ENCODE measurements at regions not wholly inside any gene's neighbourhood (a gene's known extent, or its start where the extent isn't known, plus 50 kb on each side); places are given as distances from the start of the nearest gene placed in this dataset.

DNA sequence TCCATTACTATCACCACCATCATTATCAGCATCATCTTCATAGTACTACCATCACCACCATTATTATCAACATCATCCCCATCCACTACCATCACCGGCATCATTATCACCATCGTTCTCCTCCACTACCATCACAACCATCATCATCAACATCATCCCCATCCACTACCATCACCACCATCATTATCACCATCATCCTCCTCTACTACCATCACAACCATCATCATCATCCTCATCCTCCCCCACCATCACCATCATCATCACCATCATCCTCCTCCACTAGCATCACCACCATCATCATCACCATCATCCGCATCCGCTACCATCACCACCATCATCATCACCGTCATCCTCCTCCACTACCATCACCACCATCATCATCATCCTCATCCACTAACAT, 639.8 kb upstream of the RBFOX1 start:
- H3K36me3 Mint-ChIP-seq (ENCODE audit: low read depth) = no peaks in the 10 kb centered on the region
- H3K4me3 Mint-ChIP-seq = no peak overlapping the region
- H3K27ac Mint-ChIP-seq = no peak overlapping the region
- no peaks in the 10 kb centered on the region for H3K27me3 Mint-ChIP-seq
- H3K4me1 Mint-ChIP-seq (ENCODE audit: low read depth) = no peaks in the 10 kb centered on the region
- DNase-seq = no peak
- peaks cover 8% of the 10 kb centered on the region for H3K9me3 Mint-ChIP-seq

GRCh38 chr16:6690741-6691140, 641.9 kb upstream of the RBFOX1 start:
- Mint-ChIP-seq H3K4me1 (ENCODE audit: low read depth) (no peaks in the 10 kb centered on the region), H3K27ac (no peak overlapping the region), H3K27me3 (no peaks in the 10 kb centered on the region), H3K9me3 (peaks cover 13% of the 10 kb centered on the region), H3K36me3 (ENCODE audit: low read depth) (no peaks in the 10 kb centered on the region), H3K4me3 (no peak overlapping the region)
- no peak for DNase-seq

- DNase-seq = no peak
- H3K4me3 Mint-ChIP-seq = no peak overlapping the region
- H3K9me3 Mint-ChIP-seq = peaks cover 13% of the 10 kb centered on the region
Measured at GRCh38 chr16:6689643-6690042, 643.0 kb upstream of the RBFOX1 start.

DNA sequence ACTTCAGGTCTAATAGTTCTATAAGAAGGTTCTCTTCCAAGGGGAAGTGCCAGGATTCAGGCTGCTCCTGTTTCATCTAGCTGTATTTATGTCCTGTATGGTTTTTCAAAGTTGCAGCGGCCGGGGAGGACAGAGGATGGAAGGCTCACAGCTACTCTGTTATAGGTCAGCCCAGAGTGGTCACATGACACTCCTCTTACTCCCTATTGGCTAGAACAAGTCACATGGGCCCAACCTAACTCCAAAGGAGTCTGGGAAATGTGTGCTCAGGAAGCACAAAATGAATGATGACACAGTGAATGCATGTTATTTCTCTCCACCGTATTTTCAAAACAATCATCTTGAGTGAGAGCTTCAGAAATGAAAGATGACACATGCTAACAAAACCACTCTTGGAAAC, 645.1 kb upstream of the RBFOX1 start:
- Mint-ChIP-seq H3K36me3 (ENCODE audit: low read depth) (no peaks in the 10 kb centered on the region), H3K27me3 (no peaks in the 10 kb centered on the region), H3K4me1 (ENCODE audit: low read depth) (no peaks in the 10 kb centered on the region), H3K27ac (no peak overlapping the region), H3K4me3 (no peak overlapping the region), H3K9me3 (peaks cover 13% of the 10 kb centered on the region)
- no peak for DNase-seq

More at GRCh38 chr16:6689643-6690042, 643.0 kb upstream of the RBFOX1 start:
- H3K4me1 Mint-ChIP-seq (ENCODE audit: low read depth) = no peaks in the 10 kb centered on the region
- no peak overlapping the region for H3K27ac Mint-ChIP-seq
- no peaks in the 10 kb centered on the region for H3K36me3 Mint-ChIP-seq (ENCODE audit: low read depth)
- H3K27me3 Mint-ChIP-seq = no peaks in the 10 kb centered on the region

GRCh38 chr16:6684076-6684673, 648.5 kb upstream of the RBFOX1 start:
- Mint-ChIP-seq H3K9me3 (peaks cover 9% of the 10 kb centered on the region), H3K27me3 (no peaks in the 10 kb centered on the region)
- no peak for DNase-seq

DNA sequence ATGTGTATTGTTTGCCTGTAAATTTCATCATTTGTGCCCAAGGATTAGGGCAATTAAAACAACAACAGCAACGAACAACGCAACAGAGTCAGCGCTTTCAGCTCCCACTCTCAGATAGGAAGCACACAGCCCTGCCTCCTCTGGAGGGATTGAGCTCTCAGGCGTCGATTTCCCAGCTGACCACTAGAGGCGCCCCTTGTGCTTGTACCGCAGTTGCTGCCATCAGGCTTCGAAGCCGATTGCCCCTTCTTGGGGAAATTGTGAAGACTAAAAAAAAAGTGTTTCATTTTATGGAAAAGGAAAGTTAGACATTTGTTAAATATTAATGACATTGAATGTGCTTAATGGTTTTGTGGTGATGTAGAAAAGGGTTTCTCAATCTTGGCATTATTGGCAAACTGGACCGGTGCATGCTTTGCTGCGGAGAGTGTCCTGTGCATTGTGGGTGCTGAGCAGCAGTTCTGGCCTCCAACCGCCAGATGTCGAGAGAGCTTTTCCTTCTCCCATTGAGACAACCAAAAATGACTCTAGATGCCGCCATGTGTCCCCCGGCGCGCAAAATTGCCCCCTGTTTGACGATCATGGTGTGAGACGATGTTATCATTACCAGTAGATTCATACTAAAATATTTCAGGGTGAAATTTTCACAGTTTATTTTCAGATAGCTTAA, 650.4 kb upstream of the RBFOX1 start:
- no peak overlapping the region for H3K27ac Mint-ChIP-seq
- H3K4me3 Mint-ChIP-seq = no peak overlapping the region
- no peaks in the 10 kb centered on the region for H3K36me3 Mint-ChIP-seq (ENCODE audit: low read depth)
- H3K27me3 Mint-ChIP-seq = no peaks in the 10 kb centered on the region
- DNase-seq = no peak
- H3K9me3 Mint-ChIP-seq = no peaks in the 10 kb centered on the region
- H3K4me1 Mint-ChIP-seq (ENCODE audit: low read depth) = no peaks in the 10 kb centered on the region

More at GRCh38 chr16:6684076-6684673, 648.5 kb upstream of the RBFOX1 start:
- no peaks in the 10 kb centered on the region for H3K36me3 Mint-ChIP-seq (ENCODE audit: low read depth)
- no peak overlapping the region for H3K4me3 Mint-ChIP-seq
- H3K27ac Mint-ChIP-seq = no peak overlapping the region
- no peaks in the 10 kb centered on the region for H3K4me1 Mint-ChIP-seq (ENCODE audit: low read depth)

DNA sequence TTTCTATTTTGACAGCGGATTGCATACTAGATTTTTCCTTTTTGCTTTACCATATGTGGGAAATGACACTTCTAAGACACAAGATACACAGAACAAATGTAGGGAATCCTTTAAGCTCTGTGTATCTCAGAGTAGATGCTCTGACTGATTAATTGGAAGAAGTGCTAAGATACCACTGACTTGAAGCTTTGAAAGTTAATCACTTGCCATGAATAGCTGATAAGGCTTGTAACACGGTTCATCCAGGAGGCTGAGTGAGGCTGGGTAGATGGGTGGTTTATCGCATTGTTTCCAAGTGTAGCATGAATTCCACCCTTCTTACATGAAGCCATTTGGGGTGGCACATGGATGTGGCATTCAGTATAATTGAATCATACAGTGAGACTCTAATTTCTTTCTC, 654.1 kb upstream of the RBFOX1 start:
- Mint-ChIP-seq H3K9me3 (peaks cover 6% of the 10 kb centered on the region), H3K4me3 (no peak overlapping the region), H3K27me3 (no peaks in the 10 kb centered on the region), H3K27ac (no peak overlapping the region), H3K36me3 (ENCODE audit: low read depth) (no peaks in the 10 kb centered on the region), H3K4me1 (ENCODE audit: low read depth) (no peaks in the 10 kb centered on the region)
- no peak for DNase-seq

- H3K4me1 Mint-ChIP-seq (ENCODE audit: low read depth) = no peaks in the 10 kb centered on the region
- H3K4me3 Mint-ChIP-seq = no peak overlapping the region
Measured at GRCh38 chr16:6674071-6674470, 658.6 kb upstream of the RBFOX1 start.

DNA sequence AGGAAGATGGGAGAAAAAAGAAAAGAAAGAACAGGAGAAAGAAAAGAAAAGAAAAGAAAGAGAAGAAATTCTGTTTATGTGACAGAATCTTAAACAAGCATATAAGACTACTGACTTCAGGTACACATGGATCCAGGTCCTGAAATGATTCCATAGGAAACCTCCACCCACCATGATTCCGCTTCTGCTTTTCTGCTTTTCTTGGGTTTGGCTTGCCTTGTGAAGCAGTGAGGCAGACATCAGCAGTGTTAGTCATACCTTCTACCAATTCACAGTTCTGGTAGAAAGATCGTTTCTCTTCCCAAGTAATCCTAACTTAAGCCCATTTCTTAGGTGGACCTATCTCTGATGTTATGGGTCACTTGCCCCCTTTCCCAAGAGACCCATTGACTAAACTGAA, 660.1 kb upstream of the RBFOX1 start:
- Mint-ChIP-seq H3K4me1 (ENCODE audit: low read depth) (no peaks in the 10 kb centered on the region), H3K27me3 (no peaks in the 10 kb centered on the region), H3K36me3 (ENCODE audit: low read depth) (no peaks in the 10 kb centered on the region), H3K27ac (no peak overlapping the region), H3K9me3 (peaks cover 11% of the 10 kb centered on the region), H3K4me3 (no peak overlapping the region)
- DNase-seq = no peak

More at GRCh38 chr16:6674071-6674470, 658.6 kb upstream of the RBFOX1 start:
- Mint-ChIP-seq H3K27ac (no peak overlapping the region), H3K27me3 (no peaks in the 10 kb centered on the region), H3K9me3 (peaks cover 11% of the 10 kb centered on the region), H3K36me3 (ENCODE audit: low read depth) (no peaks in the 10 kb centered on the region)
- DNase-seq = no peak

DNA sequence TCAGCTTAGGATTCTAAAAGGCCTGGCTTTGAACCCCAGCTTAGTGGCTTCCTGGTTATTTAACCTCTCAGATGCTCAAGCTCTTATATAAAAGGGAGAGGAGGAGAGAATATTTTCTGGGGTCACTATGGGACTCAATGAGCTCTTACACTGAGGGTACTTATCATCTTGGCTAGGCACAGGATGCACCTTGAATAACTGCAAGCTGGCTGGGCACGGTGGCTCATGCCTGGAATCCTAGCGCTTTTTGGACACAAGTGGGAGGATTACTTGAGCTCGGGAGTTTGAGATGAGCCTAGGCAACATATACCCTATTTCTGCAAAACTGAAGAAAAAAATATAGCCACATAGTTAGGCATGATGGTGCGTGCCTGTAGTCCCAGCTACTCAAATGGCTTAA, 665.3 kb upstream of the RBFOX1 start:
- no peak for DNase-seq
- H3K9me3 Mint-ChIP-seq = peaks cover 4% of the 10 kb centered on the region
- H3K27ac Mint-ChIP-seq = no peak overlapping the region
- H3K36me3 Mint-ChIP-seq (ENCODE audit: low read depth) = no peaks in the 10 kb centered on the region
- H3K4me3 Mint-ChIP-seq = no peak overlapping the region
- H3K27me3 Mint-ChIP-seq = no peaks in the 10 kb centered on the region
- H3K4me1 Mint-ChIP-seq (ENCODE audit: low read depth) = no peaks in the 10 kb centered on the region

DNA sequence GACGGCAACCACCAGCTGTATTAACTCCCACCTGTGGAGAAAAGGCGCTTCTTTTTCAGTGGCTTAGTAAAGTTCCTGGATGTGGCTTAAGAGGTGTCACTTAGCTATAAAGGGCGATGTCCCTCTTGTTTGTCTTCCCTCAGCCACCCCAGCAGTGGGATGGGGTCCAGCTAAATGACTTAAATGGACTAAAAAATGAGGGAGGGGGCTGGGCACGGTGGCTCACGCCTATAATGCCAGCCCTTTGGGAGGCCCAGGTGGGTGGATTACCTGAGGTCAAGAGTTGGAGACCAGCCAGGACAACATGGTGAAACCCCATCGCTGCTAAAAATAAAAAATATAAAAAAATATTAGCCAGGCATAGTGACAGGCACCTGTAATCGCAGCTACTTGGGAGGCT, 667.5 kb upstream of the RBFOX1 start:
- Mint-ChIP-seq H3K4me3 (no peak overlapping the region), H3K9me3 (no peaks in the 10 kb centered on the region), H3K27ac (no peak overlapping the region), H3K4me1 (ENCODE audit: low read depth) (no peaks in the 10 kb centered on the region), H3K27me3 (no peaks in the 10 kb centered on the region), H3K36me3 (ENCODE audit: low read depth) (no peaks in the 10 kb centered on the region)
- DNase-seq = no peak

GRCh38 chr16:6663668-6664067, 669.0 kb upstream of the RBFOX1 start:
- no peaks in the 10 kb centered on the region for H3K27me3 Mint-ChIP-seq
- H3K9me3 Mint-ChIP-seq = no peaks in the 10 kb centered on the region
- H3K4me1 Mint-ChIP-seq (ENCODE audit: low read depth) = no peaks in the 10 kb centered on the region
- no peak overlapping the region for H3K27ac Mint-ChIP-seq
- DNase-seq = no peak
- no peak overlapping the region for H3K4me3 Mint-ChIP-seq
- no peaks in the 10 kb centered on the region for H3K36me3 Mint-ChIP-seq (ENCODE audit: low read depth)

GRCh38 chr16:6656760-6657159, 675.9 kb upstream of the RBFOX1 start:
- no peak overlapping the region for H3K27ac Mint-ChIP-seq
- DNase-seq = no peak
- no peaks in the 10 kb centered on the region for H3K36me3 Mint-ChIP-seq (ENCODE audit: low read depth)
- H3K4me3 Mint-ChIP-seq = no peak overlapping the region
- H3K27me3 Mint-ChIP-seq = no peaks in the 10 kb centered on the region
- H3K4me1 Mint-ChIP-seq (ENCODE audit: low read depth) = no peaks in the 10 kb centered on the region
- peaks cover 6% of the 10 kb centered on the region for H3K9me3 Mint-ChIP-seq

- Mint-ChIP-seq H3K36me3 (ENCODE audit: low read depth) (no peaks in the 10 kb centered on the region), H3K27me3 (peaks cover 9% of the 10 kb centered on the region), H3K4me3 (no peak overlapping the region), H3K27ac (no peak overlapping the region), H3K4me1 (ENCODE audit: low read depth) (peaks cover 4% of the 10 kb centered on the region), H3K9me3 (no peaks in the 10 kb centered on the region)
- DNase-seq = no peak
Measured at GRCh38 chr16:6646891-6647290, 685.8 kb upstream of the RBFOX1 start.

DNA sequence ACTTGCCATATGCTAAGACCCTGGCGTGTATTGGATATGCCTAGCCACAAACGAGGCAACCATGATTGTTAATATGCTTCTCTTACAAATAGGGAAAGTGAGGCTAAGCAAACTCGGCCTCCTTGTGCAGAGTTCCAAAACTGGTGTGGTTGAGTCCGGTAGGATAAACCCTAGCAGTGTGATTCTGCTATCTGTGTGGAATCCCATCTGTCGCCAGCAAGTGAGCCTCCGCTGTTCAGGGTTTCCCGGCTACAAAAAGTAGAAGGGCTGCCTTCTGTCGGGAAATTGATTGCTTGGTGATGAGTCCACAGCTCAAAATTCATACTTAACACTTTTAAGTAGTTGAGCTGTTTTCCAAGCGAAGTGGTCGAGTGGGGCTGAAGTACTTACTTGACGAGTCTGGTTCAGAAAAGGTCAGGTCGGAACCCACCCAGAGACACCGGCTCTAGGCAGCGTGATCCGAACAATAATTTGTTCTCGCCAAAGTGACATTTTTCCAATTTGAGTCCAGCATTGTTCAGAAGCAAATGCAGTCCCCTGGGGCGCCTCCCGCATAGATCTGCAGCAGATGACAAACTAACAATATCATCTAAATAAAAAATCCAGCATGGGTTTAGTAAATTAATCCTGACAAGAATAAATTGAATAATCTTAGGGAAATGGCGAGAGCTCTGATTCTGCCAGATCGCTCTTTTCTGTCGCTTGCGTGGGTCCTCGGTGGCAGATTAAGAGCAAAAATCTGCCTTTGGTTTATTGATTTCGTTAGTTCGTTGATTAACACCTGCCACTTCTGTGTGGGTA, 686.7 kb upstream of the RBFOX1 start:
- Mint-ChIP-seq H3K36me3 (ENCODE audit: low read depth) (no peaks in the 10 kb centered on the region), H3K27ac (no peak overlapping the region), H3K4me3 (no peak overlapping the region), H3K27me3 (peaks cover 13% of the 10 kb centered on the region), H3K4me1 (ENCODE audit: low read depth) (peaks cover 4% of the 10 kb centered on the region), H3K9me3 (no peaks in the 10 kb centered on the region)
- DNase-seq = no peak

Measured in activated T-cell treated with anti-CD3 and anti-CD28 coated beads, Interleukin-2, amount 50 U/mL, for 24 hours (primary cell).